AG04450 (cell line): ENCODE measurements at regions not wholly inside any gene's neighbourhood (a gene's known extent, or its start where the extent isn't known, plus 50 kb on each side); places are given as distances from the start of the nearest gene placed in this dataset.

Experiments used
- CTCF ChIA-PET: fragments of 300-600, 350-600 bp; formaldehyde crosslinking; extraction: SDS; loops from one replicate; lab custom pipeline; 2022; ENCODE audit warnings: antibody characterized with exemption, inconsistent platforms; lab: Charles Lee
- POLR2A ChIA-PET: fragments of 350-600 bp; formaldehyde crosslinking; extraction: SDS; loops from one replicate; lab custom pipeline; 2021; ENCODE audit warnings: antibody characterized with exemption, inconsistent platforms; lab: Yijun Ruan, JAX
- DNase-seq: peaks from one replicate; pipeline ENCODE4 v3.0.0-alpha.2; 2011; ENCODE audit warnings: low read depth, low spot score
- H3K27ac ChIP-seq: one replicate; pipeline ENCODE4 v1.5.1; 2012; ENCODE audit warnings: low read depth, low read length, control low read depth
- H3K27me3 ChIP-seq: one replicate; pipeline ENCODE4 v1.6.0; 2012; ENCODE audit warnings: low read length; ENCODE audit not compliant: control insufficient read depth, insufficient read depth
- H3K4me3 ChIP-seq: 2 replicates; pipeline ENCODE4 v1.5.1; 2011; ENCODE audit warnings: mild to moderate bottlenecking, low read depth, low read length, control low read depth
- H3K9me3 ChIP-seq: 2 replicates; pipeline ENCODE4 v1.5.1; 2012; ENCODE audit warnings: low read length; ENCODE audit not compliant: control insufficient read depth, insufficient read depth
- CTCF ChIP-seq: IDR thresholded peaks from 2 replicates; pipeline ENCODE4 v1.5.1; 2011; ENCODE audit warnings: low read depth, low read length, control low read depth, inconsistent platforms

GRCh38 chr5:67518227-67518626 lies 321.6 kb upstream of the CD180 start:
- peaks cover 3% of the 10 kb centered on the region for H3K27me3 ChIP-seq
- ChIA-PET CTCF (no interaction called here), POLR2A (no interaction called here)
- H3K27ac ChIP-seq, result no peak overlapping the region
- no peak for TF ChIP-seq CTCF
- DNase-seq, result no peak
- H3K4me3 ChIP-seq, result no peak overlapping the region
- H3K9me3 ChIP-seq, result no peaks in the 10 kb centered on the region

- no peak for TF ChIP-seq CTCF
- Histone ChIP-seq H3K9me3 (no peaks in the 10 kb centered on the region), H3K27me3 (peaks cover 3% of the 10 kb centered on the region), H3K4me3 (no peak overlapping the region), H3K27ac (no peak overlapping the region)
- POLR2A ChIA-PET, result no interaction called here
- DNase-seq, result no peak
- CTCF ChIA-PET, result no interaction called here
These were observed 320.5 kb upstream of the CD180 start for GRCh38 chr5:67516948-67517565.

- DNase-seq, result no peak
- H3K4me3 ChIP-seq, result no peak overlapping the region
- CTCF ChIA-PET, result no interaction called here
- no peak for TF ChIP-seq CTCF
- no peaks in the 10 kb centered on the region for H3K9me3 ChIP-seq
- POLR2A ChIA-PET, result no interaction called here
- H3K27me3 ChIP-seq, result peaks cover 3% of the 10 kb centered on the region
- no peak overlapping the region for H3K27ac ChIP-seq
These were observed 319.2 kb upstream of the CD180 start for GRCh38 chr5:67515762-67516161.

- no peak for TF ChIP-seq CTCF
- Histone ChIP-seq H3K9me3 (no peaks in the 10 kb centered on the region), H3K27ac (no peak overlapping the region), H3K4me3 (no peak overlapping the region), H3K27me3 (peaks cover 3% of the 10 kb centered on the region)
- ChIA-PET POLR2A (no interaction called here), CTCF (no interaction called here)
- no peak for DNase-seq
These were observed 318.6 kb upstream of the CD180 start for GRCh38 chr5:67515020-67515689.

- Histone ChIP-seq H3K27me3 (peaks cover 3% of the 10 kb centered on the region), H3K27ac (no peak overlapping the region), H3K4me3 (no peak overlapping the region), H3K9me3 (no peaks in the 10 kb centered on the region)
- TF ChIP-seq CTCF, result no peak
- ChIA-PET CTCF (no interaction called here), POLR2A (no interaction called here)
- DNase-seq, result no peak
These were observed 316.2 kb upstream of the CD180 start for GRCh38 chr5:67512758-67513157.
